ENCODE measurements at regions not wholly inside any gene's neighbourhood (a gene's known extent, or its start where the extent isn't known, plus 50 kb on each side); places are given as distances from the start of the nearest gene placed in this dataset.

DNA sequence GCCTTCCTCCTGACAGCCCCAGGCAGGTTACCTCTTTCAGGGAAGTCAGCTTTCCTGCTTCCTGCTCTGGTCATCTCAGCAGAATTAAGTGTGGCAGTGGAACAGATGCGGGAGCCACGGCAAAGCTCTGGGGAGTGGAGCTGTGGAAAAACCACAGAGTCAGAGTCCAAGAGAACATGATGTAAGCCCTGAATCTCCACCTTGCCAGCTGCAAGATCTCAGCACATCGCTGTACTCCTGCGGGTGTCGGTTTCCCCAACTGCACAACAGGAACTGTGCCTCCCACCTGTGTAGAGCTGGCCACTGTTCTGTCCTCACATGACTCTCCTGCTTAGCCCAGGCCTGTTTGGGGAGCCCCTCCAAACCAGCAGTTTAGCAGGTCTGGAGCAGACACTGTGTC is 123.7 kb downstream of the MATN1 start:
- no peaks in the 10 kb centered on the region for H3K36me3 ChIP-seq (replicated peaks)
- TF ChIP-seq, protein P1, sequence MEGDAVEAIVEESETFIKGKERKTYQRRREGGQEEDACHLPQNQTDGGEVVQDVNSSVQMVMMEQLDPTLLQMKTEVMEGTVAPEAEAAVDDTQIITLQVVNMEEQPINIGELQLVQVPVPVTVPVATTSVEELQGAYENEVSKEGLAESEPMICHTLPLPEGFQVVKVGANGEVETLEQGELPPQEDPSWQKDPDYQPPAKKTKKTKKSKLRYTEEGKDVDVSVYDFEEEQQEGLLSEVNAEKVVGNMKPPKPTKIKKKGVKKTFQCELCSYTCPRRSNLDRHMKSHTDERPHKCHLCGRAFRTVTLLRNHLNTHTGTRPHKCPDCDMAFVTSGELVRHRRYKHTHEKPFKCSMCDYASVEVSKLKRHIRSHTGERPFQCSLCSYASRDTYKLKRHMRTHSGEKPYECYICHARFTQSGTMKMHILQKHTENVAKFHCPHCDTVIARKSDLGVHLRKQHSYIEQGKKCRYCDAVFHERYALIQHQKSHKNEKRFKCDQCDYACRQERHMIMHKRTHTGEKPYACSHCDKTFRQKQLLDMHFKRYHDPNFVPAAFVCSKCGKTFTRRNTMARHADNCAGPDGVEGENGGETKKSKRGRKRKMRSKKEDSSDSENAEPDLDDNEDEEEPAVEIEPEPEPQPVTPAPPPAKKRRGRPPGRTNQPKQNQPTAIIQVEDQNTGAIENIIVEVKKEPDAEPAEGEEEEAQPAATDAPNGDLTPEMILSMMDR (IDR thresholded peaks at IDR 0.05; ENCODE audit: low read depth, low read length, missing control alignments): no peak
- in situ Hi-C loops (cut with HindIII; ENCODE audit: low pct_ligation_motif_present, low sequenced_read_pairs): no loop called here
- DNase-seq: no peak
- H3K4me3 ChIP-seq (ENCODE audit: low read depth, low read length): no peak overlapping the region
- no peak overlapping the region for H3K27ac ChIP-seq
- H3K27me3 ChIP-seq (replicated peaks): no peaks in the 10 kb centered on the region

DNA sequence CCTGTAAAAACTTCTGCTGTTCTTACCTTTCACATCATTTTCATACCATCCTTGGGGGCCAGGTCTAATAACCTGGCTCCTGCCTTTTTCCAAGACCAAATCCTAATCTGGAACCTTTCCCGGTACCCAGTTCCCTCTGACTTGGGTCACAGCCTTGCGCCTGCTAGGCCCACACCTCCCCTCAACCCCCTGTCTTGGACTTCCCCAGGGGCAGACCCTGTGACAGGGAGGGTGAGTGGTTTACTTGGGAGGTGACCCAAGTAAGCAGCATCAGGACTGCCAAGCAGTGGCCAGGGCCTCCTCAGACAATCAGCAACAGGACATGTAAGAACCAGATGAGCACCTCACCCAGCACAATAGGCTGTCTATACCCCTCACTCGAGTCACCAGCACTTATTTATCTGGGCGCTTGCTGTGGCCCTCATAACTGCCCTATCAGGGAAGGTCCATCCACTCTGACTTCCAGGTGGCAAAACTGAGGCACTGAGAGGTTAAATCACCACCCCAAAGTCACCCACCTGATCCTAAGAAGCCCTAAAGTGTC is 124.7 kb downstream of the MATN1 start:
- H3K27ac ChIP-seq: no peak overlapping the region
- TF ChIP-seq, protein P1 (IDR thresholded peaks at IDR 0.05; ENCODE audit: low read depth, low read length, missing control alignments): no peak
- H3K4me3 ChIP-seq (ENCODE audit: low read depth, low read length): no peak overlapping the region
- in situ Hi-C loops (cut with HindIII; ENCODE audit: low pct_ligation_motif_present, low sequenced_read_pairs): no loop called here
- DNase-seq: no peak
- H3K27me3 ChIP-seq (replicated peaks): no peaks in the 10 kb centered on the region
- H3K36me3 ChIP-seq (replicated peaks): no peaks in the 10 kb centered on the region

DNA sequence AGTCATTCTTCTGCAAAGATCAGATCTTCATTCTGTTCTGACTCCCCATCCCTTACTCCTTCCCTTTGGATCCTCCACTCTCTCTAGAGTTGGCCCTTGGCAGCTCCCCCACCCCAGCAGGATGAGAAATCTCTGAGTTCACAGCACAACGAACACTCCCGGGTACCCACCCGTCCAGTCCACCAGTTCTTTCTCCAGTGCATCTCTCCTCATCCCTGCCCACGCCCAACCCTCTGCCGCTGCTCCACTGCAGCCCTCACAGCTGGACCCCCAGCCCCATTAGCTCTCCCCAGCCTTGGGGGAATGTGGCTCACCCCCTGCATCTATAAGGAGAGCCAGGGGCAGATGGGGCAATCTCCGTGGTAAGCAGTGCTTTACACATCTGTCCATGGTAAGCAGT is 125.7 kb downstream of the MATN1 start:
- Histone ChIP-seq H3K27me3 (replicated peaks) (no peaks in the 10 kb centered on the region), H3K27ac (no peak overlapping the region), H3K4me3 (ENCODE audit: low read depth, low read length) (no peak overlapping the region), H3K36me3 (replicated peaks) (no peaks in the 10 kb centered on the region)
- no peak for DNase-seq
- in situ Hi-C loops (cut with HindIII; ENCODE audit: low pct_ligation_motif_present, low sequenced_read_pairs): no loop called here
- TF ChIP-seq, protein P1 (IDR thresholded peaks at IDR 0.05; ENCODE audit: low read depth, low read length, missing control alignments): no peak

DNA sequence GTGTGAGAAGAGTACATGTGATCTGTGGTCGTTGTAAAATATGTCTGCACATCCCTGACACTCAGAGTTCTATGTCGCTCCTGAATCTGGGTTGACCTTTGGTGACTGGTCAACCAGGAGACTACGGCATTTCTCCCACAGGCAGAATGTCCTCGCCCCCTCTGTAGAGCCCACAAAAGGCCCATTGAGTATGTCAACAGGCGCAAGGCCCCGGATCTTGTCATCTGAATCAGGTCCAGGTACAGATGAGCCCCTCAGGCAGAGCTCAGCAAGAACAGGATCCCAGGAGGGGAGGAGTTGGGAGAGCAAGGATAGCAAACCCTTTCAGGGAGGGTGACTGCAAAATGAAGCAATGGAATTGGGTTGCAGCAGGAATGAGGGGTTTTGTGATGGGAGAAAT is 126.5 kb downstream of the MATN1 start:
- Histone ChIP-seq H3K27ac (no peak overlapping the region), H3K36me3 (replicated peaks) (no peaks in the 10 kb centered on the region), H3K4me3 (ENCODE audit: low read depth, low read length) (no peak overlapping the region), H3K27me3 (replicated peaks) (no peaks in the 10 kb centered on the region)
- no peak for DNase-seq
- in situ Hi-C loops (cut with HindIII; ENCODE audit: low pct_ligation_motif_present, low sequenced_read_pairs): no loop called here
- TF ChIP-seq, protein P1 (IDR thresholded peaks at IDR 0.05; ENCODE audit: low read depth, low read length, missing control alignments): no peak

DNA sequence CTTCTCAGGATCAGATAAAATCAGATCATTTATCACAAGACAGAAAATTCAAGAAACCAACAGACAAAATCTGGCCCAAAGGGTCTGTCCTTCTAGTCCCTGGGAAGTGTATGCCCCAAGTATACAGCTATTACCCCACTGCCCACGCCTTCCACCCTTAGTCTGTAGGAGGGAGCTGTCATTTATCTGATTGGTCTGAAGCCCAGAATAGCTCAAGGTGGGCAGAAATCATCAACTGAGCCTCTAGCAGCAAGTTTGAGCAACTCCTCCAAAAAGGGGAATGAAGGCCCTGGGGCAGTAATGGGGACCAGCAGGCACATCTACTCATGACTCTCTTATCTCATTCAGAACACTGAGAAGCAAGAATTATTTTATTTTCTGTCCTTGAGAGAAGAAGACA is 126.9 kb downstream of the MATN1 start:
- in situ Hi-C loops (cut with HindIII; ENCODE audit: low pct_ligation_motif_present, low sequenced_read_pairs): no loop called here
- DNase-seq: no peak
- no peaks in the 10 kb centered on the region for H3K27me3 ChIP-seq (replicated peaks)
- TF ChIP-seq, protein P1 (IDR thresholded peaks at IDR 0.05; ENCODE audit: low read depth, low read length, missing control alignments): no peak
- H3K36me3 ChIP-seq (replicated peaks): no peaks in the 10 kb centered on the region
- H3K4me3 ChIP-seq (ENCODE audit: low read depth, low read length): no peak overlapping the region
- H3K27ac ChIP-seq: no peak overlapping the region

DNA sequence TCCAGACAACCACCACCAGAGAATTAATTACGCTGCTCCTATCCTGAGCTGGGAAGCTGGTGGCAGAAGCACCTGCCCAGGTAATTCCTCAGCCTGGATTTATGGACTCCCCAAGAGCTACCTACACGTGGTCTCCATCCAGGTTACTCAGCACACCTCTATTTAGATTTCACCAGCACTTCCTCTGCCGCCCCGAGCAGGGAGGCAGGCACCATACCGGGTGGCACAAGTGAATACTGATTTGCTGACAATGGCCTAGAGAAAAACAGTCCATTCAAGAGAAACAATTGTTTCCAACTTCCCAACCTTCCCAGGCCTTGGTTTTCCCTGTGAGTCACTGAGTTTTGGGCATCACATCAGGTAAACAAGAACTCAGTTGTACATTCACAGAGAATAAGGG is 134.3 kb downstream of the MATN1 start:
- in situ Hi-C loops (cut with HindIII; ENCODE audit: low pct_ligation_motif_present, low sequenced_read_pairs): no loop called here
- no peak overlapping the region for H3K4me3 ChIP-seq (ENCODE audit: low read depth, low read length)
- no peak overlapping the region for H3K27ac ChIP-seq
- no peaks in the 10 kb centered on the region for H3K36me3 ChIP-seq (replicated peaks)
- DNase-seq: no peak
- no peaks in the 10 kb centered on the region for H3K27me3 ChIP-seq (replicated peaks)
- TF ChIP-seq, protein P1 (IDR thresholded peaks at IDR 0.05; ENCODE audit: low read depth, low read length, missing control alignments): no peak
